Left lung (tissue), 4 donors: ENCODE measurements at regions not wholly inside any gene's neighbourhood (a gene's known extent, or its start where the extent isn't known, plus 50 kb on each side); places are given as distances from the start of the nearest gene placed in this dataset.

ENCODE experiments used
- ATAC-seq: fragments of 200-7000 bp; cut with Tn5 transposase; one replicate; pipeline ENCODE4 v1.9.1; 2020; ENCODE audit warnings: moderate library complexity
- DNase-seq, 4 donors: peaks; one replicate each; pipeline ENCODE4 v3.0.0-alpha.2; 2013 to 2020
- H3K27ac ChIP-seq, 2 donors: fragments of 200-600 bp; sonication (generic) in 1 of 2; one replicate each; pipeline versions ENCODE4 v1.5.0 to v1.8.0; 2020 to 2021
- H3K27me3 ChIP-seq, 2 donors: fragments of 200-600 bp; sonication (generic) in 1 of 2; one replicate each; pipeline versions ENCODE4 v1.5.0 to v1.8.0; 2020 to 2021
- H3K36me3 ChIP-seq, 2 donors: fragments of 200-600 bp; sonication (generic) in 1 of 2; one replicate each; pipeline versions ENCODE4 v1.5.0 to v1.8.0; 2020 to 2021
- H3K4me1 ChIP-seq, 2 donors: fragments of 200-600 bp; one replicate each; pipeline ENCODE4 v1.8.0; 2021
- H3K4me3 ChIP-seq, 2 donors: fragments of 200-600 bp; sonication (generic) in 1 of 2; one replicate each; pipeline versions ENCODE4 v1.5.0 to v1.8.0; 2020 to 2021; ENCODE audit warnings: mild to moderate bottlenecking in 1 of 2
- H3K9me3 ChIP-seq, 2 donors: fragments of 200-600 bp; sonication (generic) in 1 of 2; one replicate each; pipeline versions ENCODE4 v1.5.0 to v1.8.0; 2020 to 2021
- intact Hi-C, 2 donors: fragments of 100-400 bp; cut with DNase I; formaldehyde crosslinking; loops; one replicate each; pipeline versions ENCODE4 v1.11.2 to v1.14.2; 2022
- TF ChIP-seq, protein P1 (sequence below), 2 donors: fragments of 200-600 bp; sonication (generic) in 1 of 2; IDR thresholded peaks; one replicate each; pipeline versions ENCODE4 v1.5.0 to v1.8.0; 2021; ENCODE audit warnings: antibody characterized with exemption in 2 of 2
- donor health status: DM: no; HTN: yes; CAD: no.
- donor health status: DM: no; HTN: no; CAD: no.

- Histone ChIP-seq H3K27me3 (no peaks in the 10 kb centered on the region), H3K4me1 (no peaks in the 10 kb centered on the region), H3K9me3 (no peaks in the 10 kb centered on the region), H3K27ac (no peak overlapping the region), H3K36me3 (no peaks in the 10 kb centered on the region), H3K4me3 (no peak overlapping the region)
- intact Hi-C loops: no loop called here
- TF ChIP-seq, protein P1, sequence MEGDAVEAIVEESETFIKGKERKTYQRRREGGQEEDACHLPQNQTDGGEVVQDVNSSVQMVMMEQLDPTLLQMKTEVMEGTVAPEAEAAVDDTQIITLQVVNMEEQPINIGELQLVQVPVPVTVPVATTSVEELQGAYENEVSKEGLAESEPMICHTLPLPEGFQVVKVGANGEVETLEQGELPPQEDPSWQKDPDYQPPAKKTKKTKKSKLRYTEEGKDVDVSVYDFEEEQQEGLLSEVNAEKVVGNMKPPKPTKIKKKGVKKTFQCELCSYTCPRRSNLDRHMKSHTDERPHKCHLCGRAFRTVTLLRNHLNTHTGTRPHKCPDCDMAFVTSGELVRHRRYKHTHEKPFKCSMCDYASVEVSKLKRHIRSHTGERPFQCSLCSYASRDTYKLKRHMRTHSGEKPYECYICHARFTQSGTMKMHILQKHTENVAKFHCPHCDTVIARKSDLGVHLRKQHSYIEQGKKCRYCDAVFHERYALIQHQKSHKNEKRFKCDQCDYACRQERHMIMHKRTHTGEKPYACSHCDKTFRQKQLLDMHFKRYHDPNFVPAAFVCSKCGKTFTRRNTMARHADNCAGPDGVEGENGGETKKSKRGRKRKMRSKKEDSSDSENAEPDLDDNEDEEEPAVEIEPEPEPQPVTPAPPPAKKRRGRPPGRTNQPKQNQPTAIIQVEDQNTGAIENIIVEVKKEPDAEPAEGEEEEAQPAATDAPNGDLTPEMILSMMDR (IDR thresholded peaks at IDR 0.05): no peak
- ATAC-seq (no peak), DNase-seq (no peak)
Observed at GRCh38 chrX:87327267-87327666, 190.3 kb upstream of the KLHL4 start.

GRCh38 chrX:87337267-87337666, 180.3 kb upstream of the KLHL4 start:
- intact Hi-C loops: loop anchor here in 1 of 2 donors (10.0 kb wide), 1 partner anchor 328 kb away; no protein-coding TSS in a partner anchor
- TF ChIP-seq, protein P1 (IDR thresholded peaks at IDR 0.05): no peak
- no peaks in the 10 kb centered on the region for H3K4me1 ChIP-seq
- no peak overlapping the region for H3K27ac ChIP-seq
- ATAC-seq (no peak), DNase-seq (no peak)
- no peaks in the 10 kb centered on the region for H3K9me3 ChIP-seq
- no peak overlapping the region for H3K4me3 ChIP-seq
- no peaks in the 10 kb centered on the region for H3K36me3 ChIP-seq
- H3K27me3 ChIP-seq: no peaks in the 10 kb centered on the region

DNA sequence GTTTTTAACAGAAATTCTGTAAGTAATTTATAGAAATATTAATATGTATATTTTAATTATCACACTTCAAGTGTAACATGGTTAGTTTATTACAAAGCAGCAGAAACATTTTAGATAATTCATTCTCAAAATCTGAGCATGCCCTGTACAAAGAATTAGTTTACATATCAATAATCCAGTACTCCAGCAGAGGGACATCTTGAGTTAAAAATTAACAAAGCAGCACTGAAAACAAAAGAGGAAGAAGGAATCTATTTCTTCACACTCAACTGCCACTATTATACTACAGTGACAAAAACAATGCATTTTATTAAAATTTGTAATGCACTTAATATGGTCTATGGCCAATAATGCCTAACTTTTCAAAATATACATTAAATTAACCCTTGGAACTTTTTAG, 179.1 kb upstream of the KLHL4 start:
- Histone ChIP-seq H3K36me3 (no peaks in the 10 kb centered on the region), H3K4me1 (no peaks in the 10 kb centered on the region), H3K27me3 (no peaks in the 10 kb centered on the region), H3K4me3 (no peak overlapping the region), H3K9me3 (no peaks in the 10 kb centered on the region), H3K27ac (no peak overlapping the region)
- peak in 1 of 4 donors; percentile 13 for DNase-seq
- TF ChIP-seq, protein P1 (IDR thresholded peaks at IDR 0.05): peak in 1 of 2 donors; percentile 33
- intact Hi-C loops: loop anchor here in 1 of 2 donors (10.0 kb wide), 1 partner anchor 326 kb away; no protein-coding TSS in a partner anchor
- ATAC-seq: peak; percentile 49

GRCh38 chrX:87370865-87371264, 146.7 kb upstream of the KLHL4 start:
- no peaks in the 10 kb centered on the region for H3K4me1 ChIP-seq
- no peak overlapping the region for H3K27ac ChIP-seq
- H3K9me3 ChIP-seq: no peaks in the 10 kb centered on the region
- peaks cover 0 to 8% of the 10 kb centered on the region in 2 donors for H3K27me3 ChIP-seq
- DNase-seq (no peak), ATAC-seq (no peak)
- TF ChIP-seq, protein P1 (IDR thresholded peaks at IDR 0.05): no peak
- H3K4me3 ChIP-seq: no peak overlapping the region
- intact Hi-C loops: no loop called here
- H3K36me3 ChIP-seq: no peaks in the 10 kb centered on the region

DNA sequence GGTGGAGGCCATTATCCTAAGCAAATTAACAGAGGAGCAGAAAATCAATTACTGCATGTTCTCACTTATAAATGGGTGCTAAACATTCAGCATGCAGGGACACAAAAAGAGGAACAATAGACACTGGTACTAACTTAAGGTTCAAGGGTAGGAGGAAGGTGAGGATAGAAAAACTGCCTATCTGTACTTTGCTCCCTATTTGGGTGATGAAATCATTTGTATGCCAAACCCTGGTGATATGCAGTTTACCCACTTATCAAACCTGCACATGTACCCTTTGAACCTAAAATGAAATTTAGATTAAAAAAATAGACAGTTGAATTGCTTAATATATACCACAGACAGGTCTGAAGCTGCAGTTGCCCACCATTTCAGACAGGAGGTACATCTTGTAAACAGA, 143.3 kb upstream of the KLHL4 start:
- intact Hi-C loops: no loop called here
- Histone ChIP-seq H3K27ac (no peak overlapping the region), H3K9me3 (no peaks in the 10 kb centered on the region), H3K4me1 (no peaks in the 10 kb centered on the region), H3K27me3 (no peaks in the 10 kb centered on the region), H3K36me3 (no peaks in the 10 kb centered on the region), H3K4me3 (no peak overlapping the region)
- no peak for DNase-seq
- TF ChIP-seq, protein P1 (IDR thresholded peaks at IDR 0.05): no peak
- ATAC-seq: no peak
